ENCODE measurements at regions not wholly inside any gene's neighbourhood (a gene's known extent, or its start where the extent isn't known, plus 50 kb on each side); places are given as distances from the start of the nearest gene placed in this dataset.

GRCh38 chr2:189247276-189247675 lies 67.7 kb upstream of the COL5A2 start:
- TF ChIP-seq CTCF (conservative IDR thresholded peaks at IDR 0.05 in 1 of 2, IDR thresholded peaks at IDR 0.05 in 1 of 2; ENCODE audit: low read depth in 1 of 2, low read length in 2 of 2) (no peak), EZH2 (IDR thresholded peaks at IDR 0.05; ENCODE audit: low read length, missing control alignments) (no peak)

Measured in fibroblast of lung (primary cell).